ENCODE measurements at regions not wholly inside any gene's neighbourhood (a gene's known extent, or its start where the extent isn't known, plus 50 kb on each side); places are given as distances from the start of the nearest gene placed in this dataset.

GRCh38 chr17:14882131-14882530, 383.0 kb downstream of the PMP22 start:
- no peak overlapping the region for H2BK120ac ChIP-seq (ENCODE audit: low read depth, low read length)
- no peaks in the 10 kb centered on the region for H3K36me3 ChIP-seq (ENCODE audit: control insufficient read depth in 1 of 2, insufficient read depth in 2 of 2, low read depth in 1 of 2, low read length in 2 of 2)
- H3K14ac ChIP-seq (ENCODE audit: low read length in 2 of 2) = no peak overlapping the region
- no peak overlapping the region for H2AFZ ChIP-seq (ENCODE audit: low read depth, low read length)
- H3K4ac ChIP-seq (ENCODE audit: low read depth in 1 of 2, low read length in 2 of 2) = no peak overlapping the region
- no peak overlapping the region for H3K23ac ChIP-seq (ENCODE audit: low read length in 2 of 2)
- no peak overlapping the region for H4K91ac ChIP-seq (ENCODE audit: low read length)
- no peak overlapping the region for H2AK5ac ChIP-seq (ENCODE audit: low read length, severe bottlenecking)
- H3K27ac ChIP-seq (ENCODE audit: low read length, poor library complexity, severe bottlenecking) = no peak overlapping the region
- H3K79me1 ChIP-seq (replicated peaks; ENCODE audit: low read length, poor library complexity, severe bottlenecking) = no peaks in the 10 kb centered on the region
- H2BK15ac ChIP-seq (ENCODE audit: low read depth, poor library complexity, severe bottlenecking) = no peak overlapping the region
- no peak overlapping the region for H3K4me3 ChIP-seq (ENCODE audit: insufficient read depth in 1 of 2, low read depth in 1 of 2, low read length in 2 of 2)
- H3K18ac ChIP-seq (ENCODE audit: low read depth in 1 of 2, low read length in 2 of 2) = no peak overlapping the region
- H3K27me3 ChIP-seq (ENCODE audit: control insufficient read depth in 1 of 2, insufficient read depth in 1 of 2, low read length in 2 of 2) = no peaks in the 10 kb centered on the region
- H4K8ac ChIP-seq (ENCODE audit: low read length) = no peak overlapping the region
- H3K4me2 ChIP-seq (ENCODE audit: low read length, poor library complexity, severe bottlenecking) = no peak overlapping the region
- no peak overlapping the region for H2BK12ac ChIP-seq (ENCODE audit: low read length in 2 of 2)
- peak; percentile 37 for DNase-seq
- H3K9ac ChIP-seq (ENCODE audit: low read length) = no peak overlapping the region
- peaks cover 41% of the 10 kb centered on the region for H3K9me3 ChIP-seq (ENCODE audit: control insufficient read depth, low read length)
- H2BK5ac ChIP-seq (ENCODE audit: low read depth, low read length, poor library complexity, severe bottlenecking) = no peak overlapping the region
- no peaks in the 10 kb centered on the region for H3K4me1 ChIP-seq (ENCODE audit: control insufficient read depth, insufficient read depth, low read depth, low read length)

- H2BK15ac ChIP-seq (ENCODE audit: low read depth, poor library complexity, severe bottlenecking) = no peak overlapping the region
- no peak overlapping the region for H2BK5ac ChIP-seq (ENCODE audit: low read depth, low read length, poor library complexity, severe bottlenecking)
- DNase-seq = no peak
- no peak overlapping the region for H3K23ac ChIP-seq (ENCODE audit: low read length in 2 of 2)
- H4K8ac ChIP-seq (ENCODE audit: low read length) = no peak overlapping the region
- H3K9me3 ChIP-seq (ENCODE audit: control insufficient read depth, low read length) = peaks cover 3% of the 10 kb centered on the region
- H3K9ac ChIP-seq (ENCODE audit: low read length) = no peak overlapping the region
- H3K14ac ChIP-seq (ENCODE audit: low read length in 2 of 2) = no peak overlapping the region
- no peak overlapping the region for H2BK120ac ChIP-seq (ENCODE audit: low read depth, low read length)
- H4K91ac ChIP-seq (ENCODE audit: low read length) = no peak overlapping the region
- H2AK5ac ChIP-seq (ENCODE audit: low read length, severe bottlenecking) = no peak overlapping the region
- no peak overlapping the region for H3K4me3 ChIP-seq (ENCODE audit: insufficient read depth in 1 of 2, low read depth in 1 of 2, low read length in 2 of 2)
- no peak overlapping the region for H3K18ac ChIP-seq (ENCODE audit: low read depth in 1 of 2, low read length in 2 of 2)
- no peaks in the 10 kb centered on the region for H3K36me3 ChIP-seq (ENCODE audit: control insufficient read depth in 1 of 2, insufficient read depth in 2 of 2, low read depth in 1 of 2, low read length in 2 of 2)
- no peaks in the 10 kb centered on the region for H3K79me1 ChIP-seq (replicated peaks; ENCODE audit: low read length, poor library complexity, severe bottlenecking)
- H3K4me1 ChIP-seq (ENCODE audit: control insufficient read depth, insufficient read depth, low read depth, low read length) = no peaks in the 10 kb centered on the region
- H2BK12ac ChIP-seq (ENCODE audit: low read length in 2 of 2) = no peak overlapping the region
- H3K4ac ChIP-seq (ENCODE audit: low read depth in 1 of 2, low read length in 2 of 2) = no peak overlapping the region
- no peak overlapping the region for H2AFZ ChIP-seq (ENCODE audit: low read depth, low read length)
- no peak overlapping the region for H3K27ac ChIP-seq (ENCODE audit: low read length, poor library complexity, severe bottlenecking)
- H3K27me3 ChIP-seq (ENCODE audit: control insufficient read depth in 1 of 2, insufficient read depth in 1 of 2, low read length in 2 of 2) = no peaks in the 10 kb centered on the region
- H3K4me2 ChIP-seq (ENCODE audit: low read length, poor library complexity, severe bottlenecking) = no peak overlapping the region
- WGBS = 97% methylated on average over 3 of the region's 5 CpGs
These were observed 389.3 kb downstream of the PMP22 start for GRCh38 chr17:14875557-14876412.

GRCh38 chr17:14873996-14874395, 391.1 kb downstream of the PMP22 start:
- H2BK12ac ChIP-seq (ENCODE audit: low read length in 2 of 2) = no peak overlapping the region
- no peak overlapping the region for H3K14ac ChIP-seq (ENCODE audit: low read length in 2 of 2)
- H2AFZ ChIP-seq (ENCODE audit: low read depth, low read length) = no peak overlapping the region
- H3K36me3 ChIP-seq (ENCODE audit: control insufficient read depth in 1 of 2, insufficient read depth in 2 of 2, low read depth in 1 of 2, low read length in 2 of 2) = no peaks in the 10 kb centered on the region
- no peak overlapping the region for H3K9ac ChIP-seq (ENCODE audit: low read length)
- H4K8ac ChIP-seq (ENCODE audit: low read length) = no peak overlapping the region
- 90% methylated on average over 4 of the region's 4 CpGs for WGBS
- H3K27ac ChIP-seq (ENCODE audit: low read length, poor library complexity, severe bottlenecking) = no peak overlapping the region
- H3K4ac ChIP-seq (ENCODE audit: low read depth in 1 of 2, low read length in 2 of 2) = no peak overlapping the region
- H2BK5ac ChIP-seq (ENCODE audit: low read depth, low read length, poor library complexity, severe bottlenecking) = no peak overlapping the region
- no peak overlapping the region for H2BK15ac ChIP-seq (ENCODE audit: low read depth, poor library complexity, severe bottlenecking)
- no peak overlapping the region for H2BK120ac ChIP-seq (ENCODE audit: low read depth, low read length)
- no peaks in the 10 kb centered on the region for H3K9me3 ChIP-seq (ENCODE audit: control insufficient read depth, low read length)
- H3K4me1 ChIP-seq (ENCODE audit: control insufficient read depth, insufficient read depth, low read depth, low read length) = no peaks in the 10 kb centered on the region
- no peak overlapping the region for H2AK5ac ChIP-seq (ENCODE audit: low read length, severe bottlenecking)
- no peak for DNase-seq
- H3K4me3 ChIP-seq (ENCODE audit: insufficient read depth in 1 of 2, low read depth in 1 of 2, low read length in 2 of 2) = no peak overlapping the region
- no peak overlapping the region for H3K18ac ChIP-seq (ENCODE audit: low read depth in 1 of 2, low read length in 2 of 2)
- H4K91ac ChIP-seq (ENCODE audit: low read length) = no peak overlapping the region
- no peak overlapping the region for H3K23ac ChIP-seq (ENCODE audit: low read length in 2 of 2)
- H3K27me3 ChIP-seq (ENCODE audit: control insufficient read depth in 1 of 2, insufficient read depth in 1 of 2, low read length in 2 of 2) = no peaks in the 10 kb centered on the region
- no peaks in the 10 kb centered on the region for H3K79me1 ChIP-seq (replicated peaks; ENCODE audit: low read length, poor library complexity, severe bottlenecking)
- H3K4me2 ChIP-seq (ENCODE audit: low read length, poor library complexity, severe bottlenecking) = no peak overlapping the region

GRCh38 chr17:14873540-14873939, 391.6 kb downstream of the PMP22 start:
- Histone ChIP-seq H3K36me3 (ENCODE audit: control insufficient read depth in 1 of 2, insufficient read depth in 2 of 2, low read depth in 1 of 2, low read length in 2 of 2) (no peaks in the 10 kb centered on the region), H3K9me3 (ENCODE audit: control insufficient read depth, low read length) (no peaks in the 10 kb centered on the region), H2BK12ac (ENCODE audit: low read length in 2 of 2) (no peak overlapping the region)

More at GRCh38 chr17:14873540-14873939, 391.6 kb downstream of the PMP22 start:
- Histone ChIP-seq H3K9ac (ENCODE audit: low read length) (no peak overlapping the region), H4K91ac (ENCODE audit: low read length) (no peak overlapping the region), H2BK5ac (ENCODE audit: low read depth, low read length, poor library complexity, severe bottlenecking) (no peak overlapping the region), H3K4me2 (ENCODE audit: low read length, poor library complexity, severe bottlenecking) (no peak overlapping the region), H3K4me3 (ENCODE audit: insufficient read depth in 1 of 2, low read depth in 1 of 2, low read length in 2 of 2) (no peak overlapping the region), H2AK5ac (ENCODE audit: low read length, severe bottlenecking) (no peak overlapping the region), H3K4me1 (ENCODE audit: control insufficient read depth, insufficient read depth, low read depth, low read length) (no peaks in the 10 kb centered on the region), H3K23ac (ENCODE audit: low read length in 2 of 2) (no peak overlapping the region), H4K8ac (ENCODE audit: low read length) (no peak overlapping the region), H3K79me1 (replicated peaks; ENCODE audit: low read length, poor library complexity, severe bottlenecking) (no peaks in the 10 kb centered on the region), H3K27ac (ENCODE audit: low read length, poor library complexity, severe bottlenecking) (no peak overlapping the region), H2BK120ac (ENCODE audit: low read depth, low read length) (no peak overlapping the region), H2BK15ac (ENCODE audit: low read depth, poor library complexity, severe bottlenecking) (no peak overlapping the region), H2AFZ (ENCODE audit: low read depth, low read length) (no peak overlapping the region), H3K14ac (ENCODE audit: low read length in 2 of 2) (no peak overlapping the region), H3K18ac (ENCODE audit: low read depth in 1 of 2, low read length in 2 of 2) (no peak overlapping the region), H3K27me3 (ENCODE audit: control insufficient read depth in 1 of 2, insufficient read depth in 1 of 2, low read length in 2 of 2) (no peaks in the 10 kb centered on the region), H3K4ac (ENCODE audit: low read depth in 1 of 2, low read length in 2 of 2) (no peak overlapping the region)
- DNase-seq = no peak
- 100% methylated on average over 2 of the region's 3 CpGs for WGBS
